HG03439 (cell line): ENCODE measurements at regions not wholly inside any gene's neighbourhood (a gene's known extent, or its start where the extent isn't known, plus 50 kb on each side); places are given as distances from the start of the nearest gene placed in this dataset.
"Not testable (repeated sequence)": the region's sequence is repeated elsewhere in the genome, so short reads cannot be mapped to it uniquely, and the experiment has no call there.

ENCODE experiments used
- ATAC-seq: cut with Tn5 transposase; IDR thresholded peaks from one replicate; pipeline ENCODE4 v1.9.1; 2021; ENCODE audit warnings: mild to moderate bottlenecking, moderate library complexity; ENCODE audit not compliant: unreplicated experiment

DNA sequence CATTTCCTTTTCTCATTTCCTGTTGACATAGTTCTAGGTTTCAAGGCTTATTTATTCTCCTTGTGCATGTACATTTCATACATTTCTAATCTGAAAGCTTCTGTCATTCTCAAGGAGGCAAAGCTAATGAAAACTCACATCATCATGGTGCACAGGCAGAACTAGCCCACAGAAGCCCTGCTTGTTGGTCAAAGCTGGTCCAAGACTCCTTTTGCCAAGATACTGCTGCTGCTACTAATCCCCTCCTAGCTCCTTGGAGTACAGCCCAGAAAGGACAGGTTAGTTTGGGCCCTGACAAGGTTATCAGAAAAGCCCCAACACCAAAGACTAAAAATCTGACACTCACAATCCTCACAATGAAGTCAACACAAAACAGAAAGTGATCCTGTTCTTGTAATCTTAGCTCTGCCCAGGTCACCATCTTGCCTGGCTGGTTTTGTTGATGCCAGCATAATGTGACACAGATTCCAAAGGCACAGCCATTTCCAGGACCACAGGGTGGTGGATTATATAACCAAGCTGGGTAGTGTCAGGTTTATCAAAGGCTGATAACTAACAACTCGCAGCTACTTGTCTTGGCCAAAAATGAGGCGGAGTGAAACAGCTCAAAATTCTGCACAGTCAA, 417.4 kb downstream of the NDFIP2 start:
- no peak for ATAC-seq

DNA sequence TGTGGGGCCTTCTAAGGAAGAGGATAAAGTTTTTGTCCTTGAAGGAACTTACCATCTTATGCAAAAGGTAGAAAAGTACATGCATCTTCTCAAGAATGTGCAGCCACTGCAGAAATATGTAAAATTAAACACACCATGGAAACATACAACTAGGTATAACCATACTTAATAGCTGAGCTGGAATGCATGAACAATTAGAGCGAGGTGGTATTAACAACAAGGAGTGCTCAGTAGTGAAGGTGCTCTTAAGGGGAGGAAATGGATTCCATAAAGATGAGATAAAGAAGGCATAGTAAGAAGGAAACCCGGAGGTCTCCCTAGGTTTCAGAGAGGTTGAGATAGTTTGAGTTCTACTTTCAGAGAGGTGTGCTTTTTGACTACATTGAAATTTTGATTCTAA, 415.9 kb downstream of the NDFIP2 start:
- no peak for ATAC-seq

DNA sequence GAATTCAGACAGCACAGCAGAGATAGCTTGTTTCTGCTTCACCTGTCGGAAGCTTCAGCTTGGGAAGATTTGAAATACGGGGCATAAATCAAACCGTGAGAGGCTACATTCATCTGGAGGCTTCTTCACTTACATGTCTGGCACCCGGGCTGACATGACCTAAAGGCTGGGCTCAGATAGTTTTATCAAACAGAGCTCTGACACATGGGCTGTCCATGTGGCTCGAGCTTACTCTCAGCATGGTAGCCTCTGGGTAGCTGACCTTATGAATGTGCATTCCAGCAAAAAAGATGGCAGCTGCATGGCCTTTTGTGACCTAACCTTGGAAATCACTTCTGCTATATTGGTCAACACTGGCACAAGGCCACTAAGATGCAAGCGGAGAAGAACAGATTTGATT, 414.5 kb downstream of the NDFIP2 start:
- ATAC-seq = no peak

DNA sequence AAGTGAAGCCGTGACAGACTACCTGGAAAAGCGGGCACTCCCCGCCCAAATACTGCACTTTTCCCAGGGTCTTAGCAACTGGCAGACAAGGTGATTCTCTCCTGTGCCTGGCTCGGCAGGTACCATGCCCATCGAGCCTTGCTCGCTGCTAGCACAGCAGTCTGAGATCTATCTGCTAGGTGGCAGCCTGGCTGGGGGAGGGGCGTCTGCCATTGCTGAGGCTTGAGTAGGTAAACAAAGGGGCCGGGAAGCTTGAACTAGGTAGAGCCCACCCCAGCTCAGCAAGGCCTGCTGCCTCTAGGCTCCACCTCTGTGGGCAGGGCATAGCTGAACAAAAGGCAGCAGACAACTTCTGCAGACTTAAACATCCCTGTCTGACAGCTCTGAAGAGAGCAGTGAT, 406.3 kb downstream of the NDFIP2 start:
- not testable (repeated sequence) for ATAC-seq

DNA sequence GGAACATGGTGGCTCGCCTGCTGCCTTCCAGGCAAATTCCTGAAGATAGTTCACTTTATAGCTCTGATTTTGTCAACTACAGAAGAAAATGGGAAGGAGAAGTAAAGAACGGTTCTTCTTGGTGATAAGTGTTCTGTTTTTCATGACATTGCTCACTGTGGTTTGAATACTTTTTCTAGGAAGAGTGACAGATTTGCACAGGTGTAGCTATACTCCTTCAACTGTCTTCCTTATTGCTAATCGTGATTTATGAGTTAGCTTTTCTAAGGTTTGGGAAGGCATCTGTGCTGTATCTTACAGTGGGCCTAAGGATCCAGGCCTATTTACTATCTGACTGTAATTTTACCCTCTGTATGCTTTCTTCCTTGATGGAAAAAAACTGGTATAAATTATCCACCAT, 405.6 kb downstream of the NDFIP2 start:
- no peak for ATAC-seq

DNA sequence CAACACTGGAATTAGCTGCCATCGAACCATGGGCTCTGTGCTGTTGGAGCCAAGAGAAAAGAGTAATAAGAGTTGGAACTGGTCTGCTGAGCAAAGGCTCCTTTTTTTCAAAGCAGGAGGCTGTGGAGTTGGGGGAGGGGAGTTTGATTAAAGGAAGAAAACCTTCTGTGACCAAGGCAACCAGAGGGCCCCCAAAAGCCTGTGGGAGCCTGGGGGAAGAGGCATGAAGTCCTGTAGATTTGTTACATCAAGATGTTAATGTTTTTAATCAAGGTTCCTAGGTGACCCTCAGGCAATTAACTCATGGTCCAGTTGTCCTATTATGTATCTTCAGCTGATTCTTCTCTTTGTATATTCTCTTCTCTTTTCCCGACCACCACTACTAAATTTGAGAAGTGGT, 403.9 kb downstream of the NDFIP2 start:
- no peak for ATAC-seq

DNA sequence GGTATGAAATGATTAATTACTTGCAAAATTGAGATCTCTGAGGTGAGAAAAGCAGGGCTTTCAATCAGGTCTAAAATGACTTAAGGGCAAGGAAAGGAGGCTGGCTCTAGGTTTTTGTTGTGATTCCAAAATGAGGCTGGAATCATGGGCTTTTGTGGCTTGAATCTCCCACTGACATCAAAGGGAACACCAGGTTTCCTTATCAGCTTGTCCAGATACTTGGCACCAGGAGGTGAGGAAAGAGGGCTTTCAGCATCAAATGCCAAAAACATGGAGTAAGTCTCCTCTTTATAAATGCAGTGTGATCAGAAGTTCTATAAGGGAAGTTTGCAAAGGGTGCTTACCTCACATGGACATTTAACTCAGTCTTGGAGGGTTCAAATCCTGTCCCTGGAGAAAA, 402.3 kb downstream of the NDFIP2 start:
- ATAC-seq = no peak

DNA sequence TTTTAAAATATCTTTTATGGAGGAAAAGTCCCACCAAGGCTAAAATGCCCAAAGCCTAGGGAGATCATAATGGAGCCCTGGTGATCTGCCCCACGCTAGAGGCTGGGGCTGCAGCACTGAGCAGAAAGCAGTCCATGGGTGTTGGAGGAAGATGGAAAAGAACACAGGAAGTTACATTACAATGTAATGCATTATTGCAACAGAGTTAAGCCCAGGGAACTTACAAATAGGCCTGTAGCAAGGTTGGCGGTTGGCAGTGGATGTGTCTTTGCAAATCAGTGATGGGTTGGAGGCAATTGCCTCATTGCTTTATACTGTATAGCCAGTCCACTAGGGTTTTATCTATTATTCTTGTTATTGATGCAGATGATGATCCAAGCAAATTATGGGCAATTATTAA, 399.9 kb downstream of the NDFIP2 start:
- no peak for ATAC-seq

DNA sequence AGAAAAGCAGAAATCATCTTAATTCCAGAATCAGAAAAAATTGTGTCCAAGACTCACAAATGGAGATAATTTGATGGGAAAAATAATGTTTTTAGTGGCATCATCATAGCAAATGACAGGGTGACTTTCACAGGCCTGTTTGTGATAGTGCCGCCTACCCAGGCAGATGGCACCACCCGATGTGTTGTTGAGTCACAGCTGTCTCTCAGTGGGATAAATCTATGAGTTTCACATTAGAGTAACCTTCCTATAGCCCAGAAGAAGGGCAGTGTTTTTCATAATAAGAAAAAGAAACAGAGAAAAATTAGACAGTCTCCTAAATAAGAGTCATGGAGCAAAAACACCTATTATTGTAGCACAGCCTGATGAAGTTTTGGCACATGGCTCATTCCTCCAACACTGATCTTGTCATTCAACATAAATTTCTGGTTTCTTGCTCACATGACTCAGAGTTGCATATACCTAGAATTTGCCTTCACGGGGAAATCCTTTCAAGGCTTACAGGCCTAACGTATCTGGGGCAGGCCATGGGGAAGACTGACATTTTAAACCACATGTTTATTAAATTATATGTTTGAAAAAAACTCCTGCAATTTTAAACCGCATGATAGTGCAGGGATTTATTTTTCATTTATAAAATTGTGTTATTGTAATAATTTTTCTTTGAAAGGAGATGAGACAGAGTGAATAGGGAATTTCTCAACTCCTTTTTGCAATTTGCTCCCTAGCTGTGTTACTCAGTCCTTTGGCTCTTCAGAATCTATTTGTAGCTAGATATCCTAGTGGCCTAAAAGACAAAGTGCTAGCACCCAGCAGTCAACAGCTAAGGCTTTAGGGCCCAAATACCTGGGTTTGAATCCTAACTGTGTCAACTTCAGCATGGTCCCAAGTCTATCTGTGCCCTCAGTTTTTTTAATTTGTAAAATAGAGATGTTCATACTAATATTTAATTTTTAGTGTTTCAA, 393.7 kb downstream of the NDFIP2 start:
- ATAC-seq = no peak

DNA sequence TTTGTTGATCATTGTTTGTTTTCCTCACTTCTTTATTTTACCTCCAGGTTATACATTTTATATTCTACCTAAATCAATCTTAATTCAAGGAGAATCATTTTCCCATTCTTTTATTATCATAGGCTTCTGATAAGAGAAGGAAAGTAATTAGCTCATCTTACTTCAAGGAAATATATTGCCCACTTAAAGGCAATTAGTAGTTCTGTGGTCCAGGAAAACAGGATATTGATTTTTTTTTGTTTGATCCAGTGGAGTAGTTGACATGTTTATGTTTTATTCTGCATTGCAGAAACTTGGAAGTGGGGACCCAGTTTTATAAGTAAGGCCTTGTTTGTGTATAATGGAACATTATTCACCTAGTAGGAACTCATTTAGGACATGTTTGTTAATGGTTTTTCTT, 390.6 kb downstream of the NDFIP2 start:
- no peak for ATAC-seq

DNA sequence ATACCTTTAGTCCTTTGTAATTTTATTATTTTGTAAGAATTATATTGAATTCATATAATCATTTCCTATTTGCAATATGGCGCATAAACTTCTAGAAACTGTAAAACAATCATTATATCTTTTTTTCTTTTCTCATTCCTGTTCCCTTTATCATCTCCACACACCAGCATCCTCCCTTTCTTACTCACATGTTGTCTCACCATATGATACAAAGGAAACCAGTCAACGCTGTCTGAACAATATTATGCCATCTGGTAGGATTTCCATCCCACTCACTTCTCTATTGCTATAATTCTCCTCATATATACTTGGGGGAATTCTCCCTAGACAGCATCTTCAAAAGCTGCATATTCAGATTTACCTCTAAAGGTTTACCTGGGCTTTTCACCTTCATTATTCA, 389.8 kb downstream of the NDFIP2 start:
- ATAC-seq = no peak

DNA sequence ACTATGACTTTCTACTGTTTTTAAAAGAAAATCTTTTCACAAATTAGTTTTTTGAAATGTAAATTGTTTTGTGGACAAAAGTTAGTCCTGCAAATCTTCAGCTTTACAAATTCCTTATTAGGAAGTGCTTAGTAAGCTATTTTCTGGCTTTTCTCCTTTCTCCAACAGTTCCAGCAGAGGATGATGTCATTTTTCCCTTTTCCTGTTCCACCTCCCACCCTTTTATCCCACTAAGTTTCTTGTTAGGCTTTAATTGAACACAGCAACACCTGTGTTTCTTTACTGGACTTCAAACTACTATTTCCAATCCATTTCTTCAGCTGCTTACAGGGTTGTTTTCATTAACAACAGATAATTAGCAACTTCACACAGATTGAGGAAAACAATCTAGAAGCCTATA, 389.2 kb downstream of the NDFIP2 start:
- ATAC-seq = no peak

DNA sequence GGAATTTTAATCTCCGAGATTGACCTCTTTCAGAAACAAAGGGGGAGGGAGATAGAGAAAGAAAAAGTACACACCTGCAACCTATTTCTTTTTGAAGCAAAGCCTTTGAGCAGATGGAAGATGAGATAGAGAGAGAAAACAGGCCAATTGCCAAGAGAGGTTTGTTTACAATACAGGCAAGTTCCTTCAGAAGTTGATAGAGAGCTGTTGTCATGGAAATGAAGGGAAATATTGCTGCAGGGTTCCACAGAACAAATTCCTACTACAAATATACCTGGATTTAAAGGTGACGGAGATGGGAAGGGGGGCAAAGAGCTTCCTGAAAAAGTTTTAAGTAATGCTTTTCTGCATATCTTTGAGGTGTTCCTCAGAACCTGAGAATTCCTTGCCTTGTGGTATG, 388.4 kb downstream of the NDFIP2 start:
- no peak for ATAC-seq

DNA sequence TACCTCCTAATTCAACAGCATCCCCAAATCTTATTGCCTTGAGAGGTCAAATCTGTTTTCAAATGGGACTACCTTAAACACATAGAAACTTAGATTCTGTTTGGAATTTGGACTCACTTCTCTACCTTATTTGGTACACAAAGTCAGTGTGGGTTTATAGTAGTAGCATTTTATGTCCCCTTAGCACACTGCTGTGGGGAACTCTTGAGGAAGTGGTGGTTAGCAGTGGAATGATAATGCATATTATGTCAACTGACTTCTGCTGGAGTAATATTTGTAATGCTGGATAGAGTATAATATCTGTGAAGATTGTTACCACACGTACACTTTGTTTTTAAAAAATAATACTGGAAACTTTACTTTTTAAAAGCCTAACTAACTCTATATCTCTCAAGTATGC, 386.3 kb downstream of the NDFIP2 start:
- ATAC-seq = no peak

DNA sequence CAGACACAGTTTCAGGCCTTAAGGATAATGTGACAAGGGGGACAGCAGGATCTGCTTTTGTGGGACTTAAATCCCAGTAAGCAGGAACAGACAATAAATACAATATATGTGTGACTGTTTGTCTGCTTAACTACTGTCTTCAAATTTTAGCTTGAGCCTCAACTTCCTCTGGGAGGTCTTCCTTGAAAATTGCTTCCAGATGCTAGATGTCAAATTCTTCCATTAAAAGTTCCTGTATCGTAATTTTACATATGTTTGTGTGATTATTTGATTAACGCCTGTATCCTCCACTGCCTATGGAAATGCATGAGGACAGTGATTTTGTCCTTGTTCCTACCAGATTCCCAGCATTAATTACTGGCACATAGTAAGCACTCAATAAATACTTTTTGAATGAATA, 385.5 kb downstream of the NDFIP2 start:
- ATAC-seq = no peak

DNA sequence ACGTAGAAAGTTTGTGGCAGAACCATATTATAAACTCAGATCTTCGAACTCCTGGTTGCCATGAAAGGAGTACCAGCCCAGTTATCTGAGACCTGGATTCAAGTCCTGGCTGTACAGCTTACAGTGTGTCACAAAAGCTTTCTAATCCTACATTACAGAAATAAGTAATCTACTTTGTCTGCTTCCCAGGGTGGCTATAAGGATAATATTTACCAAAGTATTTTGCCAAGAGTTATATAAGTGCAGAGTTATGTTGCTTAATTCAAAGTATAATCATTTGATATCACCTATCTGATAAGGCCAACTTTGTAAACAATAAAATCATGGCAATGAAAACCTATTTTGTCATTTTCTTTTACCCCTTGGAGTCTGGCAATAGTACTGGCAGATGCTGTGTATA, 381.6 kb downstream of the NDFIP2 start:
- ATAC-seq = no peak

DNA sequence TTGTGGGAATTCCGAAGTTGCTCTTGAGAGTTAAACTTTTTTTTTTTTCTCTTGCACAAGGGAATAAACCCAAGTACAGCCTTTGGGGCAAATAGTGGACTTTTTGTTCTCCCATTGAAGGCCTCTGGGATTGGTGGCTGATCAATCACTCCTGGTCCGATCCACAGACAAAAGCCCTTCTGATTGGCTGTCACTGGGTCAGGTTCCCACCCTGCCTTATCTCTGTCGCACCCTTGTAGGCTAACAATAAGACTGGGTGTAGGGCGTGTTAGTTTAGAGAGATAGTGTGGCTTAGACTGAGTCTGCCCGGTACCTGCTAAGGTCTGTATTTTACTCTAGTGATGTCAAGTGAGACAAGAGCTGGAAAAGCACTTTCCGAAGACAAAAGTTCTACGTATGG, 380.8 kb downstream of the NDFIP2 start:
- ATAC-seq = no peak

DNA sequence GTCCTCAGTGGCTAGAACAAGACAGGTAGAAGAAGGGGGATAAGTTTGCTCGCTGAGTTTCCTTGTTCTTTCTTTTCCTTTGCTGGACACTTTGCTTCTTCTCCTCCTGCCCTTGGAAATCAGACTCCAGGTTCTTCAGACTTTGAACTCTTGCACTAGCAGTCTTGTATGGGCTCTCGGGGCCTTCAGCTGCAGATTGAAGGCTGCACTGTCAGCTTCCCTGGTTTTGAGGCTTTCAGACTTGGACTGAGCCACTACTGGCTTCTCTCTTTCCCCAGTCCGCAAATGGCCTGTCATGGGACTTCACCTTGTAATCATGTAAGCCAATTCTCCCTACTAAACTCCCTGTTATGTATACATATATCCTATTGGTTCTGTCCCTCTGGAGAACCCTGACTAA, 379.8 kb downstream of the NDFIP2 start:
- no peak for ATAC-seq

DNA sequence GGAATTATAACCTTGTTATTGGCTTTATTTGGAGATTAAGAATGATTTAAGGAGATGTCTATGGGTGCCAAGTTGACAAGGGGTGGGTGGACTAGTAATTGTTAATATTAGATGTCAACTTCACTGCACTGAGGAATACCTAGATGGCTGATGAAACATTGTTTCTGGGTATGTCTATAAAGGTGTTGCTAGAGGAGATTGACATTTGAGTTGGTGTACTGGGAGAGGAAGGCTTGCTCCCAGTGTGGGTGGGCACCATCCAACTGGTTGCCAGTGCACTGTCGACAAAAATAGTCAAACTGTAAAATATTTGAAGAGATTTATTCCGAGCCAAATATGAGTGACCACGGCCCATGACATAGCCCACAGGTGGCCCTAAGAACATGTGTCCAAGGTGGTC, 378.8 kb downstream of the NDFIP2 start:
- ATAC-seq = no peak

DNA sequence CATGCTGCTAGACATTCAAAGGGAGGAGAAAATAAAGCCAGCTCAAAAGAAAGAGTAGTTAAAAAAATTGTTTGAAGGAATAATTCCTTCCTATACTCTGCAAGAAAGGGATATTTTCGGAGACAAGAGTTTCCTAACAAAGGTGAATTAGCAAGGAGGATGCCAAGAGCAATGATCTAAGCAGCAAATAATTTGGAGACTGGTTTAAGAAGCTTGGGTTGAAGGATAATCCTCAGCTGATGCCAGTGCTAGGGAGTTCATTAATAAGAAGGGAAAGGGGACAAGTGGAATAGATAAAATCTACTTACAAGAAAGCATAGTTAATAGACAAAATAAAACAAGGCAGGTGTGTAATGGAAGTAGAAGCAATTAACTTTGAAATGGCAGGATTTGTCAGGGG, 372.3 kb downstream of the NDFIP2 start:
- no peak for ATAC-seq

DNA sequence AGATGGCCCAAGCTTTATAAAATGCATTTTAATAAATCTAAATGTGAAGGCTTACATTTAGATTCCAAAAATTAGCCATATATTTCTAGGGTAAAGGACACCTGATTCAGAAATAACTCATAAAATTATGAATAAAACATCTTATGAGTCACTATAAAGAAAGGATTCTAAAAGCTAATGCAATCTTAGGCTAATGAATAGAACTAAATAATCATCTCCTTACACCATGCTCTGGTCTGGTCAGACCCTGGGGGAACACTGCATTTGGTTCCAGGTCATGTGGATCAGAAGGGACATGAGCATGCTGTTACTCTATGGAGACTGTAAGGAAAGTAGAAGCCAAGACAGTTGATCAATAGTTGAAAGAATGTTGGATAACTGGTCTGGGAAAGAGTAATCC, 370.4 kb downstream of the NDFIP2 start:
- ATAC-seq = no peak

DNA sequence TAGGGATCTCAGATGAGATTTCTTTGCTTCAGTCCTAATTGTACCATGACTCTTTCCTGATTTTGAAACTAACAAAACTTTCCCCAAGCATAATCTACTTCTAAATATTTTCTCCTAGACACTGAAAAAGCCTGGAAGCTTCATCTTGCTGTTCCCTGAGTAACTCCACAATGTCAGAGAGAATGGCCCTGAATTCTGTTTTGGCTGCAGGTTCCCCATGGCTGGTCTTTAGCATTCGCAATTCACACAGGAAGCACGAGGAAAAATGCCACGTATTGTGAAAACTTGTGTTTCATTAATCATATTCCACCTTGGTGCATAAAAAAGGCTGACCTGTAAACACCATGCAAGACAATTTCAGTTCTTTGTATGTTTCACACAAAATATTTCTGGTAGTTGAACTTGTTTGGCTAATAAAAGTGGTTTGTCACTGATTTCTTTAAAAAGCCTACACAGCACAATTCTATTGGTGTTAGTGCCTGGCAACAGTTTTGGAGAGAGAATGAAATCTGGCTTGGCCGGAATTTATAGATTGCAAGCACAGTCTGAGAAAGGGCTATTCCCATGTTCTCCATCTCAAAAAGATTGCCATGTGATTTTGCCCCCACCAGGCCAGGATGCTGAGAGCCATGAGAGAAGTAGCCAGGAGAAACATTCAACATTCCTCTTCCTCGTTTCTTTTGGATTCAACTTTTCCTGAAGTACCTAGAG, 367.1 kb downstream of the NDFIP2 start:
- no peak for ATAC-seq
